ENCODE measurements at regions not wholly inside any gene's neighbourhood (a gene's known extent, or its start where the extent isn't known, plus 50 kb on each side); places are given as distances from the start of the nearest gene placed in this dataset.

DNA sequence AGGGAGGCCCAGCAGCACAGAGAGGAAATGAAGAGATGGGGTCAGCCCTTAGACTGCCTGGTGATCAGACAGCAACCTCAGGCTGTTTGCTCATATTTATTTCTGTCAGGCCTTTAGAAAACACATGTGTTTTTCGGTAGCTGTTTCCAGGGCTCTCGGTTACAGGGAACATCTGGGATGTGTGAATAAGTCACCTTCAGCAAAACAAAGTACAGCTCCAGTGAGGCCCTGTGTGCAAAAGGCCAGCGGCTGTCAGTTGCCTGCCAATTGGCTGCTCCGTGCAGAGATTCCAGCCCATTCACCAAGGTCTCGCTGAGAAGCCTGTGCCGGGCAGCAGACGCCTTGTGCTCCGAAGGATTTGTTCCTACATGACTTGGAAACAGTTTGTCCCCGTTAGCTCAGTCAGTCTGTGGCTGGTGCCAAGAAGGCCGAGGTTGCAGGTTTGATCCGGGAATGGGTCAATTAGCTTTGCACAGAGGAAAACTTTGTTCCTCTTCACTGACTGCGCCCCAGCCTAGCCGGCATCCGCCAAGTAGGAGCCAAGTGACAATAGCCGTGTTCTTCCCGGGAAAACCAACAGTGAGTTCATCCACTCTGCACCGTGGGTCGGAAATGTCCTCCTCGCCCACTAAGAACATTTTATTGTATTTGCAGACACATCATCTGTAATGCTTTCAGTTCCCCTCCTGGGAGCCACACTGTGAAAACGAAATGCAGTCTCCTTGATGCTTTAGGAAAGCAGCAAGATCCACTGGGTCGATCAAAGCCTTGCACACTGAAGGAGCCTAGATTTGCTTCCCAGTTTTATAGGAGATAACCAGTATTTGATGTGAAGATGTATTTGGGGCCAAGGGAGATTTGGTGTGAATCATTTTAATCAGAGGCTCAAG is 315.4 kb upstream of the CDYL start:
- 21 to 34% methylated on average over 14 to 21 of the region's 21 CpGs for WGBS, 2 donors
- peak overlapping the region; percentile 27 to 47 (median 38) for H3K27ac ChIP-seq

DNA sequence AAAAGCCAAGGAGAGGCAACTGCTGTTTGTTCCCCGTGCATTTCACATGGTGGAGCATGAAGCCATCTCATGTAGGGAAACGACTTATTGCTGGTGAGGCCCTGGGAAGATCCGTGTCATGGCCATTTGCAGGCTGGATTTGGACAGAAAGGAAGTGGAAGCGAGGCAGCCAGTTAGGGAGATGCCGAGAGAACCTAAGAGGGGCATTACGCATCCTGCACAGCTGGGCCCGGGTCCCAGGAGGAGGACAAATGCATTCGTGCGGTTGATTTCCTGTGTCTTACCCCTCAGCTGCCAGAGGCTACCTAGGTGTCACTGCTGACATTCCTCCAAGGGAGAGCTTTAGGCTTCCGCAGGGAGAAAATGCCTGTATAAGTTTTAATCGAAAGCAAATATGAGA is 316.2 kb upstream of the CDYL start:
- Histone ChIP-seq H3K27ac (peak overlapping the region in 1 of 3 donors; percentile 47), H3K9me3 (no peaks in the 10 kb centered on the region), H3K4me3 (replicated peaks in 1 of 3) (no peak overlapping the region), H3K36me3 (no peaks in the 10 kb centered on the region), H3K27me3 (no peaks in the 10 kb centered on the region), H3K4me1 (peaks cover 7 to 19% of the 10 kb centered on the region in 2 donors)
- DNase-seq = no peak
- TF ChIP-seq, protein P1, sequence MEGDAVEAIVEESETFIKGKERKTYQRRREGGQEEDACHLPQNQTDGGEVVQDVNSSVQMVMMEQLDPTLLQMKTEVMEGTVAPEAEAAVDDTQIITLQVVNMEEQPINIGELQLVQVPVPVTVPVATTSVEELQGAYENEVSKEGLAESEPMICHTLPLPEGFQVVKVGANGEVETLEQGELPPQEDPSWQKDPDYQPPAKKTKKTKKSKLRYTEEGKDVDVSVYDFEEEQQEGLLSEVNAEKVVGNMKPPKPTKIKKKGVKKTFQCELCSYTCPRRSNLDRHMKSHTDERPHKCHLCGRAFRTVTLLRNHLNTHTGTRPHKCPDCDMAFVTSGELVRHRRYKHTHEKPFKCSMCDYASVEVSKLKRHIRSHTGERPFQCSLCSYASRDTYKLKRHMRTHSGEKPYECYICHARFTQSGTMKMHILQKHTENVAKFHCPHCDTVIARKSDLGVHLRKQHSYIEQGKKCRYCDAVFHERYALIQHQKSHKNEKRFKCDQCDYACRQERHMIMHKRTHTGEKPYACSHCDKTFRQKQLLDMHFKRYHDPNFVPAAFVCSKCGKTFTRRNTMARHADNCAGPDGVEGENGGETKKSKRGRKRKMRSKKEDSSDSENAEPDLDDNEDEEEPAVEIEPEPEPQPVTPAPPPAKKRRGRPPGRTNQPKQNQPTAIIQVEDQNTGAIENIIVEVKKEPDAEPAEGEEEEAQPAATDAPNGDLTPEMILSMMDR (IDR thresholded peaks at IDR 0.05) = no peak
- no peak for TF ChIP-seq POLR2A (IDR thresholded peaks at IDR 0.05)
- 86 to 91% methylated on average over 11 of the region's 11 CpGs for WGBS, 2 donors
- intact Hi-C loops (cut with DNase I) = no loop called here

More for the DNA sequence above, 315.4 kb upstream of the CDYL start:
- no peak overlapping the region for H3K4me3 ChIP-seq (replicated peaks in 1 of 3)
- H3K27me3 ChIP-seq = no peaks in the 10 kb centered on the region
- intact Hi-C loops (cut with DNase I) = no loop called here
- H3K9me3 ChIP-seq = no peaks in the 10 kb centered on the region
- DNase-seq = peak; percentile 58 to 84
- TF ChIP-seq, protein P1 (IDR thresholded peaks at IDR 0.05) = no peak
- TF ChIP-seq POLR2A (IDR thresholded peaks at IDR 0.05) = no peak
- H3K4me1 ChIP-seq = peaks cover 10 to 24% of the 10 kb centered on the region in 2 donors
- H3K36me3 ChIP-seq = no peaks in the 10 kb centered on the region

DNA sequence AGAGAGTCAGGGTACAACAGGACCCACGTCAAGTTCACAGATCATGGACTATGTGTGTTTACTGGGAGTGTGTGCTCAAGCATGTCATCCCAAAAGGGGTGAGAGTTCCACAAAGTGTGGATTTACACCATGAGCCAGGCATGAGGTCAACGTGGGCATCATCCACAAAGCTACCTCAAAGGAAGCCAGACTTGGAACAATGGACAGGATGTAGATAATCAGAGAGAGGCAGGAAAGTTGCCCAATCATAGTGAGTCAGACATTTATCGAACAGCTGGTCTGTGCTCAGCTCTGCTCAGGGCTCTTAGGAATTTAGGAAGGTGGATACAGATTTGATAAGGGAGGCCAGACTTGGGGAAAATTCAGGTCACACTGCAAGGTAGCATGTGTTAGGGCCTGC is 317.2 kb upstream of the CDYL start:
- H3K9me3 ChIP-seq = no peaks in the 10 kb centered on the region
- DNase-seq = no peak
- no peak overlapping the region for H3K27ac ChIP-seq
- intact Hi-C loops (cut with DNase I) = no loop called here
- H3K4me3 ChIP-seq (replicated peaks in 1 of 3) = no peak overlapping the region
- H3K36me3 ChIP-seq = no peaks in the 10 kb centered on the region
- peaks cover 7 to 19% of the 10 kb centered on the region in 2 donors for H3K4me1 ChIP-seq
- no peak for TF ChIP-seq POLR2A (IDR thresholded peaks at IDR 0.05)
- TF ChIP-seq, protein P1 (IDR thresholded peaks at IDR 0.05) = no peak
- WGBS, 2 donors = 70 to 83% methylated on average over 3 of the region's 3 CpGs
- H3K27me3 ChIP-seq = no peaks in the 10 kb centered on the region

DNA sequence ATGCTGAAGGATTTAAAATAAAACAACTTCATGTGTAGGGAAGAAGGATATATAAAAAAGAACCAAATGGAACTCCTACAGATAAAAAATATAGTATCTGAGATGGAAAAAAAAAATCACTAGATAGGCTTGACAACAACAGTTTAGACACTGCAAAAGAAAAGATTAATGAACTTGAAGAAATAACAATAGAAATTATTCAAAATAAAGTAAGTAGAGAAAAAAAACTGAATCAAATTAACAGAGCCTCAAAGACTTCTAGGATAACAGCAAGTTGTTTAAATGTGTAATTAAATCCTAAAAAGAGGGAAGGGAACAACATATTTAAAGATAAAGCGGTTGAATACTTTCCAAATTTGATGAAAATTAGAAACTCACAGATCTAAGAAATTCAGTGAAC is 316.3 kb upstream of the ECI2 start:
- WGBS, 2 donors = 96 to 98% methylated on average over 1 of the region's 1 CpG
- no peaks in the 10 kb centered on the region for H3K36me3 ChIP-seq
- no peak for TF ChIP-seq POLR2A (IDR thresholded peaks at IDR 0.05)
- TF ChIP-seq, protein P1 (IDR thresholded peaks at IDR 0.05) = no peak
- intact Hi-C loops (cut with DNase I) = no loop called here
- DNase-seq = no peak
- no peaks in the 10 kb centered on the region for H3K4me1 ChIP-seq
- no peak overlapping the region for H3K4me3 ChIP-seq (replicated peaks in 1 of 3)
- H3K27ac ChIP-seq = no peak overlapping the region
- H3K27me3 ChIP-seq = no peaks in the 10 kb centered on the region
- no peaks in the 10 kb centered on the region for H3K9me3 ChIP-seq

DNA sequence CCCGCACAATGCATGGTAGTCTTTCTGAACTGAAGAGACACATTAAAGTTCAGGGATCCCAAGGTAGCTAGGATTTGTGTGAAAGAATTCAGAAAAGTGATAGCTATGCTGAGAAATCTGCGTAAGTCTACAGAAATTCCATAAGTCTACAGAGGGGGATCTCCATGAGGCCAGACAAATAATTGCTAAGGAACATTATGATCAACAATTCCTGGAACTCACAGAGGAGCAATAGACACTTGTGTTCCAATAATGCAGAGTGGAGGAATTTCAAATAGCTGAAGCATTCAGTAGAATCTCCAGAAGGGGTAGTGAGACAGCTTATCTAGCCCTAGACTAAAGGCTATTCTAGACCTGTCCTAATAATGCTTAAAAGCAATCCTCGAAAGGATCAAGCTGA is 315.7 kb upstream of the ECI2 start:
- no peaks in the 10 kb centered on the region for H3K9me3 ChIP-seq
- TF ChIP-seq, protein P1 (IDR thresholded peaks at IDR 0.05) = no peak
- no peak for TF ChIP-seq POLR2A (IDR thresholded peaks at IDR 0.05)
- no peaks in the 10 kb centered on the region for H3K4me1 ChIP-seq
- H3K4me3 ChIP-seq (replicated peaks in 1 of 3) = no peak overlapping the region
- no peaks in the 10 kb centered on the region for H3K27me3 ChIP-seq
- no peak for DNase-seq
- 77 to 83% methylated on average over 3 of the region's 3 CpGs for WGBS, 2 donors
- intact Hi-C loops (cut with DNase I) = no loop called here
- H3K36me3 ChIP-seq = no peaks in the 10 kb centered on the region
- H3K27ac ChIP-seq = no peak overlapping the region
